ENCODE measurements at regions not wholly inside any gene's neighbourhood (a gene's known extent, or its start where the extent isn't known, plus 50 kb on each side); places are given as distances from the start of the nearest gene placed in this dataset.

GRCh38 chr16:27737513-27737912 lies 187.6 kb downstream of the KATNIP start:
- Histone ChIP-seq H3K9me3 (ENCODE audit: control insufficient read depth in 1 of 2, insufficient read depth in 1 of 2, low read depth in 1 of 2, low read length in 2 of 2) (no peaks in the 10 kb centered on the region), H3K27me3 (ENCODE audit: insufficient read depth, low read length) (no peaks in the 10 kb centered on the region), H3K79me2 (ENCODE audit: insufficient read depth, low read length) (no peaks in the 10 kb centered on the region), H4K20me1 (ENCODE audit: insufficient read depth) (no peaks in the 10 kb centered on the region), H3K36me3 (ENCODE audit: control insufficient read depth in 1 of 2, insufficient read depth in 2 of 2, low read length in 2 of 2) (no peaks in the 10 kb centered on the region), H3K9me2 (ENCODE audit: insufficient read depth) (no peaks in the 10 kb centered on the region), H2AFZ (ENCODE audit: low read depth, low read length, poor library complexity, severe bottlenecking) (no peak overlapping the region), H3K27ac (ENCODE audit: low read depth, low read length) (no peak overlapping the region), H3K4me1 (ENCODE audit: control insufficient read depth in 1 of 2, insufficient read depth in 2 of 2, low read length in 2 of 2) (no peaks in the 10 kb centered on the region), H3K4me2 (ENCODE audit: low read length) (no peak overlapping the region), H3K9ac (ENCODE audit: low read length) (no peak overlapping the region), H3K4me3 (replicated peaks in 1 of 2; ENCODE audit: low read depth in 1 of 2, low read length in 2 of 2) (no peak overlapping the region)
- POLR2A ChIA-PET = no interaction called here
- no TSS peak for BruUV-seq (replicated peaks)
- no peak for ATAC-seq
- TF ChIP-seq MAX (IDR thresholded peaks at IDR 0.05) (no peak), CTCF (IDR thresholded peaks at IDR 0.05 in 2 of 3, conservative IDR thresholded peaks at IDR 0.05 in 1 of 3; ENCODE audit: borderline replicate concordance in 1 of 3, insufficient read depth in 1 of 3, low read depth in 2 of 3, low read length in 2 of 3) (no peak)
- CTCF ChIA-PET = no interaction called here
- intact Hi-C loops (cut with micrococcal nuclease) = no loop called here
- DNase-seq (ENCODE audit: low read depth, low spot score) = no peak
- RAD21 ChIA-PET (ENCODE audit: low non-redundant PET in 1 of 2, low total read pairs in 2 of 2, uncharacterized antibody in 2 of 2, unreplicated experiment in 2 of 2) = no interaction called here
